Liver (tissue), 3 donors: ENCODE measurements at regions not wholly inside any gene's neighbourhood (a gene's known extent, or its start where the extent isn't known, plus 50 kb on each side); places are given as distances from the start of the nearest gene placed in this dataset.

Source experiments
- ATF3 ChIP-seq: IDR thresholded peaks from 2 replicates; pipeline ENCODE4 v1.6.1; 2016; ENCODE audit warnings: antibody characterized with exemption
- EGR1 ChIP-seq, 2 donors: IDR thresholded peaks; 2 replicates each; pipeline ENCODE4 v1.6.1; 2016 to 2018; ENCODE audit warnings: antibody characterized with exemption in 2 of 2, low read depth in 2 of 2
- JUND ChIP-seq, 2 donors: IDR thresholded peaks; 2 replicates each; pipeline ENCODE4 v1.6.1; 2016; ENCODE audit warnings: antibody characterized with exemption in 2 of 2
- RAD21 ChIP-seq, 2 donors: IDR thresholded peaks; 2 replicates each; pipeline ENCODE4 v1.6.1; 2016; ENCODE audit warnings: antibody characterized with exemption in 2 of 2, mild to moderate bottlenecking in 2 of 2
- REST ChIP-seq: IDR thresholded peaks from 2 replicates; pipeline ENCODE4 v1.6.1; 2016; ENCODE audit warnings: antibody characterized with exemption, mild to moderate bottlenecking
- TAF1 ChIP-seq: conservative IDR thresholded peaks from 2 replicates; pipeline ENCODE4 v1.6.1; 2016; ENCODE audit warnings: antibody characterized with exemption, mild to moderate bottlenecking
- TF ChIP-seq, protein P1 (sequence below): fragments of 150-350 bp; IDR thresholded peaks from 2 replicates; pipeline ENCODE4 v1.5.1; 2017; ENCODE audit warnings: improper control_type of control experiment, low read depth, low read length; ENCODE audit not compliant: missing input control
- TF ChIP-seq, protein P2 (sequence below): IDR thresholded peaks from 2 replicates; pipeline ENCODE4 v1.6.1; 2016; ENCODE audit warnings: antibody characterized with exemption
- donor health status: healthy.
- donor health status: healthy.

GRCh38 chr4:29372971-29373370 is 1347.2 kb upstream of the PCDH7 start:
- TF ChIP-seq, protein P1, sequence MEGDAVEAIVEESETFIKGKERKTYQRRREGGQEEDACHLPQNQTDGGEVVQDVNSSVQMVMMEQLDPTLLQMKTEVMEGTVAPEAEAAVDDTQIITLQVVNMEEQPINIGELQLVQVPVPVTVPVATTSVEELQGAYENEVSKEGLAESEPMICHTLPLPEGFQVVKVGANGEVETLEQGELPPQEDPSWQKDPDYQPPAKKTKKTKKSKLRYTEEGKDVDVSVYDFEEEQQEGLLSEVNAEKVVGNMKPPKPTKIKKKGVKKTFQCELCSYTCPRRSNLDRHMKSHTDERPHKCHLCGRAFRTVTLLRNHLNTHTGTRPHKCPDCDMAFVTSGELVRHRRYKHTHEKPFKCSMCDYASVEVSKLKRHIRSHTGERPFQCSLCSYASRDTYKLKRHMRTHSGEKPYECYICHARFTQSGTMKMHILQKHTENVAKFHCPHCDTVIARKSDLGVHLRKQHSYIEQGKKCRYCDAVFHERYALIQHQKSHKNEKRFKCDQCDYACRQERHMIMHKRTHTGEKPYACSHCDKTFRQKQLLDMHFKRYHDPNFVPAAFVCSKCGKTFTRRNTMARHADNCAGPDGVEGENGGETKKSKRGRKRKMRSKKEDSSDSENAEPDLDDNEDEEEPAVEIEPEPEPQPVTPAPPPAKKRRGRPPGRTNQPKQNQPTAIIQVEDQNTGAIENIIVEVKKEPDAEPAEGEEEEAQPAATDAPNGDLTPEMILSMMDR, result no peak
- TF ChIP-seq EGR1 (IDR thresholded peaks at IDR 0.05; ENCODE audit: low read depth in 2 of 2) (no peak), ATF3 (no peak), REST (no peak), RAD21 (IDR thresholded peaks at IDR 0.05) (no peak), JUND (IDR thresholded peaks at IDR 0.05) (no peak), TAF1 (no peak)
- TF ChIP-seq, protein P2, sequence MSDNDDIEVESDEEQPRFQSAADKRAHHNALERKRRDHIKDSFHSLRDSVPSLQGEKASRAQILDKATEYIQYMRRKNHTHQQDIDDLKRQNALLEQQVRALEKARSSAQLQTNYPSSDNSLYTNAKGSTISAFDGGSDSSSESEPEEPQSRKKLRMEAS, result no peak
